ENCODE measurements at regions not wholly inside any gene's neighbourhood (a gene's known extent, or its start where the extent isn't known, plus 50 kb on each side); places are given as distances from the start of the nearest gene placed in this dataset.

GRCh38 chr6:14995208-14995607 lies 250.7 kb upstream of the JARID2 start:
- Histone ChIP-seq H2AFZ (no peak overlapping the region), H3K4me1 (ENCODE audit: insufficient read depth) (peaks cover 3% of the 10 kb centered on the region; the same call in 1 of the 2 replicates), H3K79me2 (replicated peaks; ENCODE audit: insufficient read depth) (peaks cover 8% of the 10 kb centered on the region; the same call in 1 of the 2 replicates), H3K4me3 (no peak overlapping the region), H3K4me2 (no peak overlapping the region), H4K20me1 (replicated peaks; ENCODE audit: insufficient read depth) (no peaks in the 10 kb centered on the region), H3K27ac (ENCODE audit: low read depth) (peak overlapping the region; percentile 50; the same call in 1 of the 2 replicates), H3F3A (replicated peaks; ENCODE audit: low read depth) (0 out of 2 replicates have a peak, but pooled peaks cover 17% of the 10 kb centered on the region), H3K27me3 (ENCODE audit: insufficient read depth) (no peaks in the 10 kb centered on the region), H3K36me3 (ENCODE audit: insufficient read depth) (peaks cover 14% of the 10 kb centered on the region; the same call in 1 of the 2 replicates), H3K9me2 (ENCODE audit: insufficient read depth) (peaks cover 3% of the 10 kb centered on the region; the same call in 1 of the 2 replicates)
- Mint-ChIP-seq H3K27ac (no peak overlapping the region), H3K4me3 (no peak overlapping the region), H3K4me1 (no peaks in the 10 kb centered on the region), H3K9me3 (no peaks in the 10 kb centered on the region; the same call in 2 of the 3 replicates), H3K36me3 (ENCODE audit: low read depth) (peaks cover 6% of the 10 kb centered on the region; the same call in 1 of the 3 replicates), H3K27me3 (ENCODE audit: insufficient read depth, low read depth, poor library complexity) (no peaks in the 10 kb centered on the region)
- ATAC-seq, result no peak; the same call in 2 of the 3 replicates
- no peak for DNase-seq (ENCODE audit: low spot score)
- TF ChIP-seq JUNB (IDR thresholded peaks at IDR 0.05; ENCODE audit: unreplicated experiment) (no peak), ZNF331 (CRISPR knock-in tag; IDR thresholded peaks at IDR 0.05; ENCODE audit: low read depth) (no peak), POLR2AphosphoS5 (IDR thresholded peaks at IDR 0.05; ENCODE audit: low read depth) (no peak), STAT1 (IDR thresholded peaks at IDR 0.05; ENCODE audit: unreplicated experiment) (no peak), ZNF114 (CRISPR knock-in tag; IDR thresholded peaks at IDR 0.05) (no peak), ETS1 (IDR thresholded peaks at IDR 0.05) (no peak), NANOG (IDR thresholded peaks at IDR 0.05; ENCODE audit: borderline replicate concordance) (no peak)

- TF ChIP-seq EZH2 (IDR thresholded peaks at IDR 0.05; ENCODE audit: low read depth, unreplicated experiment), result no peak
- peaks cover 6% of the 10 kb centered on the region; the same call in 1 of the 3 replicates for H3K36me3 Mint-ChIP-seq (ENCODE audit: low read depth)
- 0 out of 2 replicates have a peak, but pooled peaks cover 17% of the 10 kb centered on the region for H3F3A ChIP-seq (replicated peaks; ENCODE audit: low read depth)
- no peak overlapping the region for H3K4me2 ChIP-seq
- H3K27ac Mint-ChIP-seq, result no peak overlapping the region
- DNase-seq (ENCODE audit: low spot score) (no peak), ATAC-seq (no peak)
- H2AFZ ChIP-seq, result no peak overlapping the region
- peaks cover 3% of the 10 kb centered on the region; the same call in 1 of the 2 replicates for H3K4me1 ChIP-seq (ENCODE audit: insufficient read depth)
- no peaks in the 10 kb centered on the region; the same call in 2 of the 3 replicates for H3K9me3 Mint-ChIP-seq
- peaks cover 14% of the 10 kb centered on the region; the same call in 1 of the 2 replicates for H3K36me3 ChIP-seq (ENCODE audit: insufficient read depth)
- H3K27me3 ChIP-seq (ENCODE audit: insufficient read depth), result no peaks in the 10 kb centered on the region
- H3K9me2 ChIP-seq (ENCODE audit: insufficient read depth), result peaks cover 3% of the 10 kb centered on the region; the same call in 1 of the 2 replicates
- no peak overlapping the region for H3K4me3 ChIP-seq
- H3K4me3 Mint-ChIP-seq, result no peak overlapping the region
- H3K27ac ChIP-seq (ENCODE audit: low read depth), result 0 out of 2 replicates have a peak overlapping the region, but pooled peaks have one; percentile 50
- no peaks in the 10 kb centered on the region for H3K27me3 Mint-ChIP-seq (ENCODE audit: insufficient read depth, low read depth, poor library complexity)
- H3K4me1 Mint-ChIP-seq, result no peaks in the 10 kb centered on the region
- no peaks in the 10 kb centered on the region for H4K20me1 ChIP-seq (replicated peaks; ENCODE audit: insufficient read depth)
- peaks cover 8% of the 10 kb centered on the region; the same call in 1 of the 2 replicates for H3K79me2 ChIP-seq (replicated peaks; ENCODE audit: insufficient read depth)
Observed at GRCh38 chr6:14995966-14996602, 249.8 kb upstream of the JARID2 start.

GRCh38 chr6:14996892-14997291 lies 249.0 kb upstream of the JARID2 start:
- Histone ChIP-seq H2AFZ (no peak overlapping the region), H3K36me3 (ENCODE audit: insufficient read depth) (peaks cover 14% of the 10 kb centered on the region; the same call in 1 of the 2 replicates)
- TF ChIP-seq ZNF331 (CRISPR knock-in tag; IDR thresholded peaks at IDR 0.05; ENCODE audit: low read depth) (no peak), EZH2 (IDR thresholded peaks at IDR 0.05; ENCODE audit: low read depth, unreplicated experiment) (no peak)

More at GRCh38 chr6:14996892-14997291, 249.0 kb upstream of the JARID2 start:
- ATAC-seq (no peak), DNase-seq (ENCODE audit: low spot score) (no peak)
- Mint-ChIP-seq H3K27me3 (ENCODE audit: insufficient read depth, low read depth, poor library complexity) (no peaks in the 10 kb centered on the region), H3K27ac (no peak overlapping the region), H3K9me3 (no peaks in the 10 kb centered on the region; the same call in 2 of the 3 replicates), H3K4me1 (no peaks in the 10 kb centered on the region), H3K36me3 (ENCODE audit: low read depth) (peaks cover 2% of the 10 kb centered on the region; the same call in 1 of the 3 replicates), H3K4me3 (no peak overlapping the region)
- peaks cover 8% of the 10 kb centered on the region; the same call in 1 of the 2 replicates for H3K79me2 ChIP-seq (replicated peaks; ENCODE audit: insufficient read depth)
- peaks cover 3% of the 10 kb centered on the region; the same call in 1 of the 2 replicates for H3K4me1 ChIP-seq (ENCODE audit: insufficient read depth)
- H3K27me3 ChIP-seq (ENCODE audit: insufficient read depth), result no peaks in the 10 kb centered on the region
- 0 out of 2 replicates have a peak, but pooled peaks cover 12% of the 10 kb centered on the region for H3F3A ChIP-seq (replicated peaks; ENCODE audit: low read depth)
- H3K4me3 ChIP-seq, result no peak overlapping the region
- no peak overlapping the region for H3K4me2 ChIP-seq
- H3K27ac ChIP-seq (ENCODE audit: low read depth), result no peak overlapping the region
- no peaks in the 10 kb centered on the region for H4K20me1 ChIP-seq (replicated peaks; ENCODE audit: insufficient read depth)
- H3K9me2 ChIP-seq (ENCODE audit: insufficient read depth), result no peaks in the 10 kb centered on the region; the same call in 1 of the 2 replicates
